Liver (tissue), 8 donors: ENCODE measurements at regions not wholly inside any gene's neighbourhood (a gene's known extent, or its start where the extent isn't known, plus 50 kb on each side); places are given as distances from the start of the nearest gene placed in this dataset.

Experiments used
- DNase-seq: peaks from one replicate; pipeline ENCODE4 v3.0.0-alpha.2; 2017; ENCODE audit warnings: low spot score
- H3K27ac ChIP-seq, 2 donors: one replicate each; pipeline ENCODE4 v1.7.0; 2013; ENCODE audit warnings: inconsistent platforms in 2 of 2, low read length in 2 of 2, control low read depth in 1 of 2, low read depth in 1 of 2, mild to moderate bottlenecking in 1 of 2
- H3K27me3 ChIP-seq, 4 donors: one replicate each; pipeline versions ENCODE4 v1.6.1 to v1.7.0; 2013; ENCODE audit warnings: low read length in 3 of 4, inconsistent platforms in 1 of 4, mild to moderate bottlenecking in 1 of 4, moderate library complexity in 1 of 4; ENCODE audit not compliant: control insufficient read depth in 4 of 4, insufficient read depth in 4 of 4
- H3K36me3 ChIP-seq, 4 donors: one replicate each; pipeline versions ENCODE4 v1.6.1 to v1.7.0; 2013; ENCODE audit warnings: low read length in 3 of 4, mild to moderate bottlenecking in 3 of 4, low read depth in 1 of 4, moderate library complexity in 1 of 4; ENCODE audit not compliant: control insufficient read depth in 4 of 4, insufficient read depth in 3 of 4
- H3K4me1 ChIP-seq, 4 donors: one replicate each; pipeline versions ENCODE4 v1.6.1 to v1.7.0; 2013; ENCODE audit warnings: low read length in 3 of 4, mild to moderate bottlenecking in 3 of 4, moderate library complexity in 1 of 4; ENCODE audit not compliant: control insufficient read depth in 4 of 4, insufficient read depth in 4 of 4
- H3K4me3 ChIP-seq, 3 donors: one replicate each; pipeline versions ENCODE4 v1.6.1 to v1.7.0; 2013; ENCODE audit warnings: low read length in 3 of 3, control low read depth in 1 of 3, low read depth in 1 of 3, mild to moderate bottlenecking in 1 of 3
- H3K9ac ChIP-seq, 2 donors: one replicate each; pipeline ENCODE4 v1.7.0; 2013; ENCODE audit warnings: low read length in 2 of 2, mild to moderate bottlenecking in 2 of 2, moderate library complexity in 2 of 2, control low read depth in 1 of 2, low read depth in 1 of 2
- H3K9me3 ChIP-seq, 4 donors: one replicate each; pipeline versions ENCODE4 v1.6.1 to v1.7.0; 2013; ENCODE audit warnings: low read length in 3 of 4; ENCODE audit not compliant: control insufficient read depth in 4 of 4
- EGR1 ChIP-seq, 2 donors: IDR thresholded peaks; 2 replicates each; pipeline ENCODE4 v1.6.1; 2016 to 2018; ENCODE audit warnings: antibody characterized with exemption in 2 of 2, low read depth in 2 of 2
- FOXA1 ChIP-seq: IDR thresholded peaks from 2 replicates; pipeline ENCODE4 v1.6.1; 2016; ENCODE audit warnings: antibody characterized with exemption
- FOXA2 ChIP-seq: IDR thresholded peaks from 2 replicates; pipeline ENCODE4 v1.6.1; 2016; ENCODE audit warnings: antibody characterized with exemption
- GABPA ChIP-seq, 2 donors: IDR thresholded peaks in 1 of 2; conservative IDR thresholded peaks in 1 of 2; 2 replicates each; pipeline ENCODE4 v1.6.1; 2016; ENCODE audit warnings: antibody characterized with exemption in 2 of 2, mild to moderate bottlenecking in 1 of 2, moderate library complexity in 1 of 2
- HNF4A ChIP-seq, 2 donors: conservative IDR thresholded peaks; 2 replicates each; pipeline ENCODE4 v1.6.1; 2016; ENCODE audit warnings: antibody characterized with exemption in 2 of 2, mild to moderate bottlenecking in 2 of 2
- HNF4G ChIP-seq: IDR thresholded peaks from 2 replicates; pipeline ENCODE4 v1.6.1; 2016; ENCODE audit warnings: antibody characterized with exemption
- JUND ChIP-seq, 2 donors: IDR thresholded peaks; 2 replicates each; pipeline ENCODE4 v1.6.1; 2016; ENCODE audit warnings: antibody characterized with exemption in 2 of 2
- NR2F2 ChIP-seq: IDR thresholded peaks from 2 replicates; pipeline ENCODE4 v1.6.1; 2016; ENCODE audit warnings: antibody characterized with exemption
- RAD21 ChIP-seq, 2 donors: IDR thresholded peaks; 2 replicates each; pipeline ENCODE4 v1.6.1; 2016; ENCODE audit warnings: antibody characterized with exemption in 2 of 2, mild to moderate bottlenecking in 2 of 2
- REST ChIP-seq: IDR thresholded peaks from 2 replicates; pipeline ENCODE4 v1.6.1; 2016; ENCODE audit warnings: antibody characterized with exemption, mild to moderate bottlenecking
- RXRA ChIP-seq, 2 donors: IDR thresholded peaks; 2 replicates each; pipeline ENCODE4 v1.6.1; 2017 to 2018; ENCODE audit warnings: antibody characterized with exemption in 2 of 2, mild to moderate bottlenecking in 1 of 2
- SP1 ChIP-seq: IDR thresholded peaks from 2 replicates; pipeline ENCODE4 v1.6.1; 2018; ENCODE audit warnings: antibody characterized with exemption, mild to moderate bottlenecking
- ZBTB33 ChIP-seq: IDR thresholded peaks from 2 replicates; pipeline ENCODE4 v1.6.1; 2016; ENCODE audit warnings: antibody characterized with exemption
- WGBS: extraction: QIAGEN DNeasy Blood & Tissue Kit; methylation state at CpG from one replicate; pipeline ENCODE4 v1.1.7; 2013; 5-methylcytosine and 5-hydroxymethylcytosine counted together
- TF ChIP-seq, protein P1 (sequence below): IDR thresholded peaks from 2 replicates; pipeline ENCODE4 v1.6.1; 2016; ENCODE audit warnings: antibody characterized with exemption
- TF ChIP-seq, protein P2 (sequence below): IDR thresholded peaks from 2 replicates; pipeline ENCODE4 v1.6.1; 2016; ENCODE audit warnings: antibody characterized with exemption
- TF ChIP-seq, protein P3 (sequence below): fragments of 150-350 bp; IDR thresholded peaks from 2 replicates; pipeline ENCODE4 v1.5.1; 2017; ENCODE audit warnings: improper control_type of control experiment, low read depth, low read length; ENCODE audit not compliant: missing input control
- donor health status: healthy.
- donor health status: healthy.
- donor health status: healthy.
- donor health status: healthy.
- donor health status: healthy.

DNA sequence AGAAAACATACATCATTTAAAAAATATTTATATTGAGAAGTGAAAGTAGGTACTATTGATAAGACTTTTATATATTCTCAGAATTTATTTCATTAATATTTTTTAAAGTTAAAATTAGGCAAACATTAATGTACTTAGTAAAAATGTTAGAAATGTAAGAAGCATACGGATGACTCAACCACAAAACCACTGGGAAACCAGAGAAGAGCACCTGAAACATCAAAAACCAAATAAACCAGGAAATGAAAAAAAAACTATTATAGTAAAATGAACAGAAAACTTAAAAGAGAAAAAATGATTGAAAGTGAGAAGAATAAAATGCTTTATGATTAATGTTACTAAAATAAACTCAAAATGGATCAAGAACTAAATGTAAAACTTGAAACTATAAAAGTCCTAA, 233.2 kb upstream of the DAB2 start:
- Histone ChIP-seq H3K27ac (no peak overlapping the region), H3K4me1 (peaks cover 0 to 8% (median 5%) of the 10 kb centered on the region in 4 donors), H3K9me3 (no peaks in the 10 kb centered on the region), H3K36me3 (no peaks in the 10 kb centered on the region), H3K4me3 (no peak overlapping the region), H3K27me3 (no peaks in the 10 kb centered on the region), H3K9ac (no peak overlapping the region)
- 91% methylated on average over 1 of the region's 1 CpG for WGBS
- no peak for TF ChIP-seq RAD21 (IDR thresholded peaks at IDR 0.05)
- TF ChIP-seq GABPA (IDR thresholded peaks at IDR 0.05 in 1 of 2, conservative IDR thresholded peaks at IDR 0.05 in 1 of 2): no peak
- TF ChIP-seq, protein P1, sequence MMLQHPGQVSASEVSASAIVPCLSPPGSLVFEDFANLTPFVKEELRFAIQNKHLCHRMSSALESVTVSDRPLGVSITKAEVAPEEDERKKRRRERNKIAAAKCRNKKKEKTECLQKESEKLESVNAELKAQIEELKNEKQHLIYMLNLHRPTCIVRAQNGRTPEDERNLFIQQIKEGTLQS: no peak
- TF ChIP-seq, protein P2, sequence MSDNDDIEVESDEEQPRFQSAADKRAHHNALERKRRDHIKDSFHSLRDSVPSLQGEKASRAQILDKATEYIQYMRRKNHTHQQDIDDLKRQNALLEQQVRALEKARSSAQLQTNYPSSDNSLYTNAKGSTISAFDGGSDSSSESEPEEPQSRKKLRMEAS: no peak
- TF ChIP-seq, protein P3, sequence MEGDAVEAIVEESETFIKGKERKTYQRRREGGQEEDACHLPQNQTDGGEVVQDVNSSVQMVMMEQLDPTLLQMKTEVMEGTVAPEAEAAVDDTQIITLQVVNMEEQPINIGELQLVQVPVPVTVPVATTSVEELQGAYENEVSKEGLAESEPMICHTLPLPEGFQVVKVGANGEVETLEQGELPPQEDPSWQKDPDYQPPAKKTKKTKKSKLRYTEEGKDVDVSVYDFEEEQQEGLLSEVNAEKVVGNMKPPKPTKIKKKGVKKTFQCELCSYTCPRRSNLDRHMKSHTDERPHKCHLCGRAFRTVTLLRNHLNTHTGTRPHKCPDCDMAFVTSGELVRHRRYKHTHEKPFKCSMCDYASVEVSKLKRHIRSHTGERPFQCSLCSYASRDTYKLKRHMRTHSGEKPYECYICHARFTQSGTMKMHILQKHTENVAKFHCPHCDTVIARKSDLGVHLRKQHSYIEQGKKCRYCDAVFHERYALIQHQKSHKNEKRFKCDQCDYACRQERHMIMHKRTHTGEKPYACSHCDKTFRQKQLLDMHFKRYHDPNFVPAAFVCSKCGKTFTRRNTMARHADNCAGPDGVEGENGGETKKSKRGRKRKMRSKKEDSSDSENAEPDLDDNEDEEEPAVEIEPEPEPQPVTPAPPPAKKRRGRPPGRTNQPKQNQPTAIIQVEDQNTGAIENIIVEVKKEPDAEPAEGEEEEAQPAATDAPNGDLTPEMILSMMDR: no peak
- TF ChIP-seq REST: no peak
- TF ChIP-seq FOXA1: no peak
- no peak for TF ChIP-seq HNF4A (conservative IDR thresholded peaks at IDR 0.05)
- no peak for TF ChIP-seq EGR1 (IDR thresholded peaks at IDR 0.05; ENCODE audit: low read depth in 2 of 2)
- TF ChIP-seq JUND (IDR thresholded peaks at IDR 0.05): no peak
- no peak for TF ChIP-seq FOXA2
- TF ChIP-seq NR2F2: no peak
- TF ChIP-seq SP1: no peak
- no peak for TF ChIP-seq RXRA (IDR thresholded peaks at IDR 0.05)
- TF ChIP-seq ZBTB33: no peak
- no peak for TF ChIP-seq HNF4G
- no peak for DNase-seq

GRCh38 chr5:39656600-39656999, 231.8 kb upstream of the DAB2 start:
- no peak for DNase-seq
- H3K4me3 ChIP-seq: no peak overlapping the region
- no peaks in the 10 kb centered on the region for H3K9me3 ChIP-seq
- no peaks in the 10 kb centered on the region for H3K27me3 ChIP-seq
- H3K27ac ChIP-seq: no peak overlapping the region
- TF ChIP-seq GABPA (IDR thresholded peaks at IDR 0.05 in 1 of 2, conservative IDR thresholded peaks at IDR 0.05 in 1 of 2): no peak
- no peak for TF ChIP-seq RAD21 (IDR thresholded peaks at IDR 0.05)
- no peaks in the 10 kb centered on the region for H3K36me3 ChIP-seq
- no peak overlapping the region for H3K9ac ChIP-seq
- H3K4me1 ChIP-seq: no peaks in the 10 kb centered on the region
